Osteocyte (in vitro differentiated cells): ENCODE measurements at regions not wholly inside any gene's neighbourhood (a gene's known extent, or its start where the extent isn't known, plus 50 kb on each side); places are given as distances from the start of the nearest gene placed in this dataset.
A peak's percentile ranks its signal among the peaks of the same experiment; 100 is the strongest.

Experiments used
- DNase-seq: peaks from one replicate; pipeline ENCODE4 v3.0.0; 2021; ENCODE audit warnings: mixed read lengths; ENCODE audit not compliant: unreplicated experiment; ENCODE audit errors: extremely low spot score
- H3K27ac Mint-ChIP-seq: one replicate; pipeline ENCODE4 v1.8.0; 2021; ENCODE audit warnings: mild to moderate bottlenecking, mixed read lengths; ENCODE audit not compliant: unreplicated experiment
- H3K27me3 Mint-ChIP-seq: one replicate; pipeline ENCODE4 v1.8.0; 2021; ENCODE audit warnings: mixed read lengths; ENCODE audit not compliant: unreplicated experiment
- H3K36me3 Mint-ChIP-seq: one replicate; pipeline ENCODE4 v1.8.0; 2021; ENCODE audit warnings: mixed read lengths; ENCODE audit not compliant: unreplicated experiment
- H3K4me1 Mint-ChIP-seq: one replicate; pipeline ENCODE4 v1.8.0; 2021; ENCODE audit warnings: mixed read lengths; ENCODE audit not compliant: unreplicated experiment
- H3K4me3 Mint-ChIP-seq: one replicate; pipeline ENCODE4 v1.8.0; 2021; ENCODE audit warnings: mild to moderate bottlenecking, moderate library complexity, mixed read lengths; ENCODE audit not compliant: unreplicated experiment
- H3K9me3 Mint-ChIP-seq: one replicate; pipeline ENCODE4 v1.8.0; 2021; ENCODE audit warnings: mixed read lengths; ENCODE audit not compliant: unreplicated experiment
- CTCF ChIP-seq: fragments of 200-600 bp; sonication (generic); IDR thresholded peaks from 2 replicates; pipeline ENCODE4 v1.5.0; 2021; ENCODE audit warnings: antibody characterized with exemption, mild to moderate bottlenecking, moderate library complexity

DNA sequence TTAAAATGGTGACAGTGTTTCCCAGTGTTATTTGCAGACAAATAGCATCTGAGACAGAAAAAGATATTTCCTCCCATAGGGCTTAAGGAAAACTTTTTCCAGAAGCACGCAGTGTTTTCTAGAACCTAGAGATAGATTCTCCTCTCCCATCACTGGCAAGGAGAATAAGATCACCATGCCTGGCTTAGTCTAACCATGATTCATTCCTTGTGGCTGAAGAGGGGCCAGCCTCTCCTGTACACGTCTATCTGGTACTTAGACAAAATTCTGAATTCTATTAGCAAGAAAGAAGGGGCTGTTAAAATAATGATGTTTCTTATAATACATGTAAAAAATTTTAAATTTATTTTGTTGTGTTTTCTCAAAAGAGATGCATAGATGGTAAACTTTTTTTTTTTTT is 296.1 kb upstream of the LDB2 start:
- no peak overlapping the region for H3K4me3 Mint-ChIP-seq
- DNase-seq: no peak
- H3K27me3 Mint-ChIP-seq: no peaks in the 10 kb centered on the region
- peaks cover 16% of the 10 kb centered on the region for H3K4me1 Mint-ChIP-seq
- peaks cover 10% of the 10 kb centered on the region for H3K9me3 Mint-ChIP-seq
- no peak overlapping the region for H3K27ac Mint-ChIP-seq
- TF ChIP-seq CTCF: no peak
- H3K36me3 Mint-ChIP-seq: no peaks in the 10 kb centered on the region

DNA sequence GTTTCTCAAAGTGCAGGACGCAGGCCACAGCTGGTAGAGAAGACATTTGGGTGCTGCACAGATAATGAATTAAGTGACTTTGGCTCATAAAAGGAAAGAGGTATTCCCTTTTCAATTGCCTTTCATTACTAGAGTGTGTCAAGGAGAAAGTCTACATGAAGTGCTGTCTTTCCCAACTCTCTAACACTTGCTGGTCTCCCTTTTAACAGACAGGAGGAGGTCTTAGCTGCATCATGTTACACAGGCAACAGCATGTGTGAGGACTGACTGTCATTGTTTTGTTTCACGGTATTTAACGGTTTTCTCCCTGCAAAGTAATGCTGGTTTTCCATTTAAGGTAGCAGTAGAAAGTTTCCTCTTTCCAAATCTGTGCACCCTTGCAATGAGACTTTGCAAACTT is 291.3 kb upstream of the LDB2 start:
- no peaks in the 10 kb centered on the region for H3K36me3 Mint-ChIP-seq
- H3K27me3 Mint-ChIP-seq: no peaks in the 10 kb centered on the region
- TF ChIP-seq CTCF: no peak
- DNase-seq: no peak
- peaks cover 48% of the 10 kb centered on the region for H3K4me1 Mint-ChIP-seq
- no peak overlapping the region for H3K4me3 Mint-ChIP-seq
- H3K9me3 Mint-ChIP-seq: peaks cover 10% of the 10 kb centered on the region
- no peak overlapping the region for H3K27ac Mint-ChIP-seq

DNA sequence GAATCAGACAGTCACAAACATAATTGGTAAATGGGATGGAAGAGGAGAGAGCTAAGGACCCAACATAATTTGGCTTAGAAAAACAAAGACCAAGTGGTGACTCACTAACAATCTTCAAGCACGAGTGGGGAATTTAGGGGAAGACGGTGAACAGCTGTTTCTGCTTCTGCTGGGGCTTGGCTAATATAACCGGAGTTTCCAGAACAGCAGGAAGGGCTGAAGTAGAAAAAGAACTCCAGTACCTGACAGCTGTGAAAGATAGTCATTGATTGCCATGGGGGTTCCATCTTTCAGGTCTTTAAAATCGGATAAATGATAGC is 290.9 kb upstream of the LDB2 start:
- no peak for DNase-seq
- Mint-ChIP-seq H3K27me3 (no peaks in the 10 kb centered on the region), H3K27ac (no peak overlapping the region), H3K36me3 (no peaks in the 10 kb centered on the region), H3K4me1 (peaks cover 48% of the 10 kb centered on the region), H3K4me3 (no peak overlapping the region), H3K9me3 (peaks cover 10% of the 10 kb centered on the region)
- TF ChIP-seq CTCF: no peak

GRCh38 chr4:17188547-17189400 is 290.3 kb upstream of the LDB2 start:
- no peak overlapping the region for H3K27ac Mint-ChIP-seq
- H3K27me3 Mint-ChIP-seq: no peaks in the 10 kb centered on the region
- peaks cover 48% of the 10 kb centered on the region for H3K4me1 Mint-ChIP-seq
- H3K9me3 Mint-ChIP-seq: peaks cover 6% of the 10 kb centered on the region
- H3K4me3 Mint-ChIP-seq: no peak overlapping the region
- no peaks in the 10 kb centered on the region for H3K36me3 Mint-ChIP-seq
- no peak for TF ChIP-seq CTCF
- DNase-seq: no peak

- Mint-ChIP-seq H3K4me1 (peaks cover 48% of the 10 kb centered on the region), H3K36me3 (no peaks in the 10 kb centered on the region), H3K4me3 (no peak overlapping the region), H3K9me3 (peaks cover 4% of the 10 kb centered on the region), H3K27ac (peak overlapping the region; percentile 2), H3K27me3 (no peaks in the 10 kb centered on the region)
- DNase-seq: no peak
- no peak for TF ChIP-seq CTCF
Observed at GRCh38 chr4:17188125-17188524, 289.7 kb upstream of the LDB2 start.
